OCI-LY7 (cell line): ENCODE measurements at regions not wholly inside any gene's neighbourhood (a gene's known extent, or its start where the extent isn't known, plus 50 kb on each side); places are given as distances from the start of the nearest gene placed in this dataset.

Source experiments
- CTCF ChIP-seq: fragments of 200-600 bp; sonication (generic); conservative IDR thresholded peaks from 2 replicates; pipeline ENCODE4 v1.5.1; 2014; ENCODE audit warnings: mild to moderate bottlenecking, antibody characterized with exemption, low read length, moderate library complexity, mixed read lengths
- EZH2phosphoT487 ChIP-seq: fragments of 200-600 bp; sonication (generic); IDR thresholded peaks from 2 replicates; pipeline ENCODE4 v1.6.1; 2018; ENCODE audit warnings: low read depth, borderline replicate concordance, mild to moderate bottlenecking, mixed run types, antibody characterized with exemption, low read length, moderate library complexity, mixed read lengths

GRCh38 chr1:94721240-94721639 lies 98.9 kb upstream of the SLC44A3 start:
- TF ChIP-seq CTCF (no peak), EZH2phosphoT487 (no peak)
